OCI-LY3 (cell line): ENCODE measurements at regions not wholly inside any gene's neighbourhood (a gene's known extent, or its start where the extent isn't known, plus 50 kb on each side); places are given as distances from the start of the nearest gene placed in this dataset.

Experiments
- H2AFZ ChIP-seq: fragments of 200-600, 300-600 bp; shearing (Covaris generic); 2 replicates; pipeline ENCODE4 v1.6.0; 2014; ENCODE audit warnings: antibody characterized with exemption, low read depth, low read length
- H3K27ac ChIP-seq: fragments of 200-600, 300-600 bp; sonication (generic); 2 replicates; pipeline ENCODE4 v1.5.1; 2014; ENCODE audit warnings: mild to moderate bottlenecking, low read length, moderate library complexity, mixed read lengths
- H3K27me3 ChIP-seq: fragments of 200-600, 300-600 bp; sonication (generic); 2 replicates; pipeline ENCODE4 v1.6.1; 2014; ENCODE audit warnings: low read depth, low read length, mixed read lengths
- H3K36me3 ChIP-seq: fragments of 200-600, 300-600 bp; sonication (generic); replicated peaks from 2 replicates; pipeline ENCODE3; 2014; ENCODE audit warnings: low read depth, low read length, mixed read lengths
- H3K4me1 ChIP-seq: fragments of 300-600, 200-600 bp; sonication (generic); 2 replicates; pipeline ENCODE4 v1.6.1; 2014; ENCODE audit warnings: low read length, mixed read lengths
- H3K4me2 ChIP-seq: fragments of 200-600, 300-600 bp; sonication (generic); 2 replicates; pipeline ENCODE4 v1.6.1; 2014; ENCODE audit warnings: low read length, mixed read lengths
- H3K4me3 ChIP-seq: fragments of 300-600, 200-600 bp; sonication (generic); 2 replicates; pipeline ENCODE4 v1.5.1; 2014; ENCODE audit warnings: antibody characterized with exemption, mild to moderate bottlenecking, low read length, moderate library complexity
- H3K79me2 ChIP-seq: fragments of 300-600, 200-600 bp; shearing (Covaris generic); 2 replicates; pipeline ENCODE4 v1.6.1; 2014; ENCODE audit warnings: mild to moderate bottlenecking, low read length, mixed read lengths
- H3K9ac ChIP-seq: fragments of 300-600, 200-600 bp; shearing (Covaris generic); 2 replicates; pipeline ENCODE4 v1.6.0; 2014; ENCODE audit warnings: mild to moderate bottlenecking, low read length, moderate library complexity
- H3K9me3 ChIP-seq: fragments of 200-600, 300-600 bp; shearing (Covaris generic); 2 replicates; pipeline ENCODE4 v1.6.1; 2014; ENCODE audit warnings: low read length, mixed read lengths; ENCODE audit not compliant: insufficient read depth
- H4K20me1 ChIP-seq: fragments of 200-600, 300-600 bp; sonication (generic); 2 replicates; pipeline ENCODE4 v1.6.1; 2016; ENCODE audit warnings: low read length, mixed read lengths; ENCODE audit not compliant: insufficient read depth
- EZH2phosphoT487 ChIP-seq: fragments of 200-600 bp; shearing (Covaris generic); IDR thresholded peaks from 2 replicates; pipeline ENCODE4 v1.6.1; 2018; ENCODE audit warnings: antibody characterized with exemption, mixed run types, low read depth
- TF ChIP-seq, protein P1 (sequence below): fragments of 200-600, 300-600 bp; sonication (generic); IDR thresholded peaks from 2 replicates; pipeline ENCODE4 v1.5.1; 2014; ENCODE audit warnings: antibody characterized with exemption, low read length, low read depth

DNA sequence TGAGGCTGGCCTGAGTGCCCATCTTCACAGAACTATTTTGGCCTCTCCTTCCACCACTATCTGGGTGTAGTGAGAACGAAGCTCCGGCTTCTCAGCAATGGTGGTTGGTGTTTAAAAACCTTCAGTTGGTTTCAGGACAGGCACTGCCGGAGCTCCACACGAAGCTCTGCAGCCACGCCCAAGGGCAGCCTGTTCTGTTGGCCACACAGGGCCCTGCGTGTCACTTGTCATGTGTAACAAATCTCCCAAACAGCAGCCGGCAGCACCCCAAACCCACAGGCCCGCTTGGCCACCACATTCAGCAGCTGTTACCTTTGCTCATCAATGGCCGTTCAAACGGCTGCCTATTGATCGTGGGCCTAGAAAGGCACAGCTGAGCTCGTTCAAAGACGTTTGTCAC, 97.5 kb downstream of the ERMARD start:
- Histone ChIP-seq H3K36me3 (no peaks in the 10 kb centered on the region), H3K27me3 (no peaks in the 10 kb centered on the region), H3K4me2 (no peak overlapping the region), H3K9ac (no peak overlapping the region), H4K20me1 (no peaks in the 10 kb centered on the region), H3K4me1 (no peaks in the 10 kb centered on the region), H3K9me3 (no peaks in the 10 kb centered on the region), H3K27ac (no peak overlapping the region), H2AFZ (no peak overlapping the region), H3K4me3 (no peak overlapping the region), H3K79me2 (no peaks in the 10 kb centered on the region)
- TF ChIP-seq, protein P1, sequence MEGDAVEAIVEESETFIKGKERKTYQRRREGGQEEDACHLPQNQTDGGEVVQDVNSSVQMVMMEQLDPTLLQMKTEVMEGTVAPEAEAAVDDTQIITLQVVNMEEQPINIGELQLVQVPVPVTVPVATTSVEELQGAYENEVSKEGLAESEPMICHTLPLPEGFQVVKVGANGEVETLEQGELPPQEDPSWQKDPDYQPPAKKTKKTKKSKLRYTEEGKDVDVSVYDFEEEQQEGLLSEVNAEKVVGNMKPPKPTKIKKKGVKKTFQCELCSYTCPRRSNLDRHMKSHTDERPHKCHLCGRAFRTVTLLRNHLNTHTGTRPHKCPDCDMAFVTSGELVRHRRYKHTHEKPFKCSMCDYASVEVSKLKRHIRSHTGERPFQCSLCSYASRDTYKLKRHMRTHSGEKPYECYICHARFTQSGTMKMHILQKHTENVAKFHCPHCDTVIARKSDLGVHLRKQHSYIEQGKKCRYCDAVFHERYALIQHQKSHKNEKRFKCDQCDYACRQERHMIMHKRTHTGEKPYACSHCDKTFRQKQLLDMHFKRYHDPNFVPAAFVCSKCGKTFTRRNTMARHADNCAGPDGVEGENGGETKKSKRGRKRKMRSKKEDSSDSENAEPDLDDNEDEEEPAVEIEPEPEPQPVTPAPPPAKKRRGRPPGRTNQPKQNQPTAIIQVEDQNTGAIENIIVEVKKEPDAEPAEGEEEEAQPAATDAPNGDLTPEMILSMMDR, result no peak
- no peak for TF ChIP-seq EZH2phosphoT487

DNA sequence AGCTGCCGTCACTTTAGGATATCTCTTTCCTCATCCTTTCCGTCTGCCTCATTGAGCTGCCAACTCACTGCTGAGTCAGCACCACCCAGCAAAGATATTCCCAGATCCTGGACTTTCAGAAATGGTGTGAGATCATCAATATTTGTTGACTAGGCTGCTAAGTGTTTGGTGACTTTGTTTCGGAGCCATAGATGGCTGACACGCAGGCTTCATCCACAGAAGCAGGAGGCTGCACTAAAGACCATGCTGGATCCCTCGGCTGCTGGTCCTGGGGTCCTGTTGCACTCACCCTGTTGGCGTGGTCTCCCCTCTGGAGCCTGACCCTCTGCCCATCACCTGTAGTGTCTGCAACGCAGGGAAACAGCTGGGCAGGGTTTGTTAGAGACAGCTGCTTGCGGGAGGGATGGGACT, 96.5 kb downstream of the ERMARD start:
- no peak overlapping the region for H3K9ac ChIP-seq
- no peak overlapping the region for H3K4me3 ChIP-seq
- no peaks in the 10 kb centered on the region for H3K79me2 ChIP-seq
- H3K9me3 ChIP-seq, result no peaks in the 10 kb centered on the region
- H4K20me1 ChIP-seq, result no peaks in the 10 kb centered on the region
- H2AFZ ChIP-seq, result no peak overlapping the region
- H3K4me1 ChIP-seq, result no peaks in the 10 kb centered on the region
- H3K36me3 ChIP-seq, result no peaks in the 10 kb centered on the region
- H3K27ac ChIP-seq, result no peak overlapping the region
- no peaks in the 10 kb centered on the region for H3K27me3 ChIP-seq
- H3K4me2 ChIP-seq, result no peak overlapping the region
- TF ChIP-seq, protein P1, result no peak
- no peak for TF ChIP-seq EZH2phosphoT487

DNA sequence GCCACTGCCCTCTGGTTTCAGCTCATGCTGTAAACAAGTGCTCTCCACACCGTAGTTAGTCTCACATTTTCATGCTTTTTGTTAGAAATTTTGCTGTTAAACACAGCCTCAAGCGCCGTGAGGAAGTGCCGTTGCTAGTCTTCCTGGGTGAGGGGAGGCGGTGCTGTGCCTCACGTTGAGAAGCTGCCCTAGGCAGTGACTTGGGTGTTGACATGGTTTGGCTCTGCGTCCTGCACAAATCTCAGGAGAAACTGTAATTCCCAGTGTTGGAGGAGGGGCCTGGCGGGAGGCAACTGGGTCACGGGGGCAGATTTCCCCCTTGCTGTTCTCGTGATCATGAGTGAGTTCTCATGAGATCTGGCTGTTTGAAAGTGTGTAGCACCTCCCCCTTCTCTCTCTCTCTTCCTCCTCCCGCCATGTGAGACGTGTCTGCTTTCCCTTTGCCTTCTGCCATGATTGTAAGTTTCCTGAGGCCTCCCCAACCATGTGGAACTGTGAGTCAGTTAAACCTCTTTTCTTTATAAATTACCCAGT, 95.8 kb downstream of the ERMARD start:
- H4K20me1 ChIP-seq, result no peaks in the 10 kb centered on the region
- H2AFZ ChIP-seq, result no peak overlapping the region
- H3K9ac ChIP-seq, result no peak overlapping the region
- no peaks in the 10 kb centered on the region for H3K4me1 ChIP-seq
- no peaks in the 10 kb centered on the region for H3K36me3 ChIP-seq
- H3K27ac ChIP-seq, result no peak overlapping the region
- no peak overlapping the region for H3K4me2 ChIP-seq
- no peaks in the 10 kb centered on the region for H3K79me2 ChIP-seq
- no peak overlapping the region for H3K4me3 ChIP-seq
- TF ChIP-seq, protein P1, result no peak
- no peak for TF ChIP-seq EZH2phosphoT487
- H3K9me3 ChIP-seq, result no peaks in the 10 kb centered on the region
- H3K27me3 ChIP-seq, result no peaks in the 10 kb centered on the region

DNA sequence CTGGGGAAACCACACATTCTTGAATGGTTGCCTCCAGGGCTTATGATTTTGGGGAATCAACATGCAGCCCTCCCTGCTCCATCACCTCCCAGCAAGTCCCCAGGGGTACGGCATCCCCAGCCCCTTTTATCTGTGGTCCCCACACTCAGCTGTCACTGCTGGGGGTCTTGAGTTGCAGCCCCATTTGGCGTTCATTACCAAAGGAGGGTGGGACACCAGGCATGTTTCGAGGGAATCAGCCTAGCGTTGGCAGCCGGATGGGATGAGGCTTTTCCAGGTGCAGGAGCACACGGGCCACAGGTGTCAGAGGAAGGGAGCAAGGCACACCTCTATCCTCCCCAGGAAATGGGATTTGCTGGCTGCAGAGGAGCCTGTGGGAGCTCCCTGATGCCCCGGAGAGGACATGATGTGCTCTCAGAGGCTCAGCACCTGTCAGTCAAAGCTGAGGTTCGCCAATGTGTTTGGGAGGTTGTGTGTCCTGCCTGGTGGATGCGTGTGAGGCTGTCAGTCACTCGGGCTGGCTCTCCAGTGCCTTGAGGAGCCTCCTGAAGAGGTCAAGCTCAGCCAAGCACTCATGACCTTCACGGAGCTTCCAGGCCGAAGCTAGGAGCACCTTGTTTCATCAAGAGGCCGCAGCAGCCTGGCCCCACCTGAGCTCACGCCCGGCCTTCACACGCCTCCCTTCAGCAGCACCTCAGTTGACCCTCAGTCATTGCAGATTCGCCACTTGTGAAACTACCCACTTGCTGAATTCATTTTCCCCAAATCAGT, 95.0 kb downstream of the ERMARD start:
- TF ChIP-seq, protein P1, result no peak
- no peak for TF ChIP-seq EZH2phosphoT487
- H3K4me2 ChIP-seq, result no peak overlapping the region
- no peaks in the 10 kb centered on the region for H3K36me3 ChIP-seq
- no peaks in the 10 kb centered on the region for H4K20me1 ChIP-seq
- H2AFZ ChIP-seq, result no peak overlapping the region
- H3K4me3 ChIP-seq, result no peak overlapping the region
- no peak overlapping the region for H3K9ac ChIP-seq
- no peak overlapping the region for H3K27ac ChIP-seq
- no peaks in the 10 kb centered on the region for H3K9me3 ChIP-seq
- H3K4me1 ChIP-seq, result no peaks in the 10 kb centered on the region
- no peaks in the 10 kb centered on the region for H3K79me2 ChIP-seq
- no peaks in the 10 kb centered on the region for H3K27me3 ChIP-seq
